ENCODE measurements at regions not wholly inside any gene's neighbourhood (a gene's known extent, or its start where the extent isn't known, plus 50 kb on each side); places are given as distances from the start of the nearest gene placed in this dataset.

DNA sequence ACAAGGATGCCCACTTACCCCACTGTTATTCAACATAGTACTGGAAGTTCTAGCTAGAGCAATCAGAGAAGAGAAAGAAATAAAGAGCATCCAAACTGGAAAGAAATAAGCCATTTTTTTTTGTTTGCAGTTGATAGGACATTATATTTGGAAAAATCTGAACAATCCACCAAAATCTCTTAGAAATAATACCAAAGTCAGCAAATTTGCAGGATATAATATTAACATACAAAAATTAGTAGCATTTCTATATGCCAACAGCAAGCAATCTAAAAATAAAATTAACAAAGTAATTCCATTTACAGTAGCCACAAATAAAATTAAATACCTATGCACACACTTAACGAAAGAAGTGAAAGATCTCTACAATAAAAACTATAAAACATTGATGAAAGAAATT lies 599.3 kb downstream of the CDH9 start:
- H3K36me3 ChIP-seq (ENCODE audit: control insufficient read depth, insufficient read depth, low read length): no peaks in the 10 kb centered on the region

GRCh38 chr5:26434688-26435087 lies 603.7 kb downstream of the CDH9 start:
- no peak for DNase-seq (ENCODE audit: low read depth in 2 of 2)
- no peaks in the 10 kb centered on the region for H3K9me3 ChIP-seq (ENCODE audit: control insufficient read depth, insufficient read depth, low read depth, low read length)
- no peaks in the 10 kb centered on the region for H3K36me3 ChIP-seq (ENCODE audit: control insufficient read depth, insufficient read depth, low read length)
- no peak for TF ChIP-seq EZH2 (IDR thresholded peaks at IDR 0.05; ENCODE audit: low read length, missing control alignments)
- TF ChIP-seq CTCF (conservative IDR thresholded peaks at IDR 0.05 in 1 of 2, IDR thresholded peaks at IDR 0.05 in 1 of 2; ENCODE audit: low read depth in 1 of 2, low read length in 2 of 2): no peak
- no peak overlapping the region for H3K9ac ChIP-seq (ENCODE audit: insufficient read depth, low read length)
- H3K4me1 ChIP-seq (ENCODE audit: control insufficient read depth, extremely low read depth, insufficient read depth, low read length): no peaks in the 10 kb centered on the region
- no peaks in the 10 kb centered on the region for H4K20me1 ChIP-seq (ENCODE audit: control insufficient read depth, extremely low read depth, insufficient read depth, low read length)
- no peak overlapping the region for H2AFZ ChIP-seq (ENCODE audit: low read length)
- H3K27me3 ChIP-seq (ENCODE audit: control insufficient read depth, insufficient read depth, low read length): no peaks in the 10 kb centered on the region
- H3K4me3 ChIP-seq (replicated peaks in 1 of 4; ENCODE audit: control extremely low read depth in 1 of 4, insufficient read depth in 1 of 4, low read depth in 3 of 4, low read length in 4 of 4): no peak overlapping the region
- no peaks in the 10 kb centered on the region for H3K79me2 ChIP-seq (ENCODE audit: control insufficient read depth, insufficient read depth, low read length)
- no peak overlapping the region for H3K27ac ChIP-seq (ENCODE audit: insufficient read depth, low read length)
- H3K4me2 ChIP-seq (ENCODE audit: extremely low read depth, insufficient read depth, low read length): no peak overlapping the region

More for the DNA sequence above, 599.3 kb downstream of the CDH9 start:
- Histone ChIP-seq H3K27ac (ENCODE audit: insufficient read depth, low read length) (no peak overlapping the region), H3K4me2 (ENCODE audit: extremely low read depth, insufficient read depth, low read length) (no peak overlapping the region), H3K9ac (ENCODE audit: insufficient read depth, low read length) (no peak overlapping the region), H3K4me1 (ENCODE audit: control insufficient read depth, extremely low read depth, insufficient read depth, low read length) (no peaks in the 10 kb centered on the region), H3K27me3 (ENCODE audit: control insufficient read depth, insufficient read depth, low read length) (no peaks in the 10 kb centered on the region), H3K79me2 (ENCODE audit: control insufficient read depth, insufficient read depth, low read length) (no peaks in the 10 kb centered on the region), H4K20me1 (ENCODE audit: control insufficient read depth, extremely low read depth, insufficient read depth, low read length) (no peaks in the 10 kb centered on the region), H3K4me3 (replicated peaks in 1 of 4; ENCODE audit: control extremely low read depth in 1 of 4, insufficient read depth in 1 of 4, low read depth in 3 of 4, low read length in 4 of 4) (no peak overlapping the region), H2AFZ (ENCODE audit: low read length) (no peak overlapping the region), H3K9me3 (ENCODE audit: control insufficient read depth, insufficient read depth, low read depth, low read length) (no peaks in the 10 kb centered on the region)
- DNase-seq (ENCODE audit: low read depth in 2 of 2): no peak
- no peak for TF ChIP-seq CTCF (conservative IDR thresholded peaks at IDR 0.05 in 1 of 2, IDR thresholded peaks at IDR 0.05 in 1 of 2; ENCODE audit: low read depth in 1 of 2, low read length in 2 of 2)
- no peak for TF ChIP-seq EZH2 (IDR thresholded peaks at IDR 0.05; ENCODE audit: low read length, missing control alignments)

DNA sequence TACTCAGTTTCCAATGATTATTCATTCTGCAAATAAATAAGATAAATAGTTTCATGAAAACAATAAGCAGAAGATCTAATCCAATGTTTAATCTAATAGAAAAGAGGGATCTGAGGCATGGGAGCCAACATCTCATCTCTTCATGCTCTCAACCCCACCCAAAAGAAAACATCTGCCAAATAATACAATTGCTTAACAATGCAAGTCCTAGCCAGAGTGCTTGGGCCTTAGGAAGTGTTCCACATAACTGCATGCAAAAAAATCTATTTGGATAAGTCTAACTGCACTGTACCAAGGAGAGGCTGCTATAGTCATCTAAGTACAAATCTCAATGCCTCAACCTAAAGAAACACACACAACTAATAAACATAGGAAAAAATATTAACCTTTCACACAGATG lies 606.0 kb downstream of the CDH9 start:
- H4K20me1 ChIP-seq (ENCODE audit: control insufficient read depth, extremely low read depth, insufficient read depth, low read length): no peaks in the 10 kb centered on the region
- H3K27ac ChIP-seq (ENCODE audit: insufficient read depth, low read length): no peak overlapping the region
- no peaks in the 10 kb centered on the region for H3K4me1 ChIP-seq (ENCODE audit: control insufficient read depth, extremely low read depth, insufficient read depth, low read length)
- no peak overlapping the region for H3K9ac ChIP-seq (ENCODE audit: insufficient read depth, low read length)
- no peak for TF ChIP-seq CTCF (conservative IDR thresholded peaks at IDR 0.05 in 1 of 2, IDR thresholded peaks at IDR 0.05 in 1 of 2; ENCODE audit: low read depth in 1 of 2, low read length in 2 of 2)
- TF ChIP-seq EZH2 (IDR thresholded peaks at IDR 0.05; ENCODE audit: low read length, missing control alignments): no peak
- no peak overlapping the region for H3K4me2 ChIP-seq (ENCODE audit: extremely low read depth, insufficient read depth, low read length)
- H3K79me2 ChIP-seq (ENCODE audit: control insufficient read depth, insufficient read depth, low read length): no peaks in the 10 kb centered on the region
- H3K27me3 ChIP-seq (ENCODE audit: control insufficient read depth, insufficient read depth, low read length): no peaks in the 10 kb centered on the region
- no peaks in the 10 kb centered on the region for H3K9me3 ChIP-seq (ENCODE audit: control insufficient read depth, insufficient read depth, low read depth, low read length)
- DNase-seq (ENCODE audit: low read depth in 2 of 2): no peak
- no peak overlapping the region for H3K4me3 ChIP-seq (replicated peaks in 1 of 4; ENCODE audit: control extremely low read depth in 1 of 4, insufficient read depth in 1 of 4, low read depth in 3 of 4, low read length in 4 of 4)
- H2AFZ ChIP-seq (ENCODE audit: low read length): no peak overlapping the region
- no peaks in the 10 kb centered on the region for H3K36me3 ChIP-seq (ENCODE audit: control insufficient read depth, insufficient read depth, low read length)
